OCI-LY3 (cell line): ENCODE measurements at regions not wholly inside any gene's neighbourhood (a gene's known extent, or its start where the extent isn't known, plus 50 kb on each side); places are given as distances from the start of the nearest gene placed in this dataset.

ENCODE experiments used
- H2AFZ ChIP-seq: fragments of 200-600, 300-600 bp; shearing (Covaris generic); 2 replicates; pipeline ENCODE4 v1.6.0; 2014; ENCODE audit warnings: antibody characterized with exemption, low read depth, low read length
- H3K27ac ChIP-seq: fragments of 200-600, 300-600 bp; sonication (generic); 2 replicates; pipeline ENCODE4 v1.5.1; 2014; ENCODE audit warnings: mild to moderate bottlenecking, low read length, moderate library complexity, mixed read lengths
- H3K27me3 ChIP-seq: fragments of 200-600, 300-600 bp; sonication (generic); 2 replicates; pipeline ENCODE4 v1.6.1; 2014; ENCODE audit warnings: low read depth, low read length, mixed read lengths
- H3K36me3 ChIP-seq: fragments of 200-600, 300-600 bp; sonication (generic); replicated peaks from 2 replicates; pipeline ENCODE3; 2014; ENCODE audit warnings: low read depth, low read length, mixed read lengths
- H3K4me1 ChIP-seq: fragments of 300-600, 200-600 bp; sonication (generic); 2 replicates; pipeline ENCODE4 v1.6.1; 2014; ENCODE audit warnings: low read length, mixed read lengths
- H3K4me2 ChIP-seq: fragments of 200-600, 300-600 bp; sonication (generic); 2 replicates; pipeline ENCODE4 v1.6.1; 2014; ENCODE audit warnings: low read length, mixed read lengths
- H3K4me3 ChIP-seq: fragments of 300-600, 200-600 bp; sonication (generic); 2 replicates; pipeline ENCODE4 v1.5.1; 2014; ENCODE audit warnings: antibody characterized with exemption, mild to moderate bottlenecking, low read length, moderate library complexity
- H3K79me2 ChIP-seq: fragments of 300-600, 200-600 bp; shearing (Covaris generic); 2 replicates; pipeline ENCODE4 v1.6.1; 2014; ENCODE audit warnings: mild to moderate bottlenecking, low read length, mixed read lengths
- H3K9ac ChIP-seq: fragments of 300-600, 200-600 bp; shearing (Covaris generic); 2 replicates; pipeline ENCODE4 v1.6.0; 2014; ENCODE audit warnings: mild to moderate bottlenecking, low read length, moderate library complexity
- H3K9me3 ChIP-seq: fragments of 200-600, 300-600 bp; shearing (Covaris generic); 2 replicates; pipeline ENCODE4 v1.6.1; 2014; ENCODE audit warnings: low read length, mixed read lengths; ENCODE audit not compliant: insufficient read depth
- H4K20me1 ChIP-seq: fragments of 200-600, 300-600 bp; sonication (generic); 2 replicates; pipeline ENCODE4 v1.6.1; 2016; ENCODE audit warnings: low read length, mixed read lengths; ENCODE audit not compliant: insufficient read depth
- EZH2phosphoT487 ChIP-seq: fragments of 200-600 bp; shearing (Covaris generic); IDR thresholded peaks from 2 replicates; pipeline ENCODE4 v1.6.1; 2018; ENCODE audit warnings: antibody characterized with exemption, mixed run types, low read depth
- TF ChIP-seq, protein P1 (sequence below): fragments of 200-600, 300-600 bp; sonication (generic); IDR thresholded peaks from 2 replicates; pipeline ENCODE4 v1.5.1; 2014; ENCODE audit warnings: antibody characterized with exemption, low read length, low read depth

DNA sequence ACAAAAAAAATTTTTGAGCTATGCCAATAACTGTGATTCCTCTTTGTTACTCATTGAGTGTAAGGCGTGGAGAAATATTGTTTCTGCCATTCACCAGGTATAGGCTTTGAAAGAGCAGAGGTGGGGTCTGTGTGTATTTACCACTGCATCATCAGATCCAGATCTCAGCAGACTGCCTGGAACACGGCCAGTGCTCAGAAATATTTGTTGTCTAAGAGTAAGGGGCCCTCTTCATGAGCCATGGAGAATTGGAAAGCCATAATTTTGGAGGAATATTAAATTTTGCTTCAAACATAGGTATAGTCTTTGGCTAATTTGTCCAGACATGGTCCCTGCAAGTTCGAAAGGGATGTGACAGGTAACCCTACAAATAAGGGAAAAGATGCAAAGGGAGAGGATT, 231.3 kb upstream of the IRF2BP2 start:
- TF ChIP-seq EZH2phosphoT487, result no peak
- TF ChIP-seq, protein P1, sequence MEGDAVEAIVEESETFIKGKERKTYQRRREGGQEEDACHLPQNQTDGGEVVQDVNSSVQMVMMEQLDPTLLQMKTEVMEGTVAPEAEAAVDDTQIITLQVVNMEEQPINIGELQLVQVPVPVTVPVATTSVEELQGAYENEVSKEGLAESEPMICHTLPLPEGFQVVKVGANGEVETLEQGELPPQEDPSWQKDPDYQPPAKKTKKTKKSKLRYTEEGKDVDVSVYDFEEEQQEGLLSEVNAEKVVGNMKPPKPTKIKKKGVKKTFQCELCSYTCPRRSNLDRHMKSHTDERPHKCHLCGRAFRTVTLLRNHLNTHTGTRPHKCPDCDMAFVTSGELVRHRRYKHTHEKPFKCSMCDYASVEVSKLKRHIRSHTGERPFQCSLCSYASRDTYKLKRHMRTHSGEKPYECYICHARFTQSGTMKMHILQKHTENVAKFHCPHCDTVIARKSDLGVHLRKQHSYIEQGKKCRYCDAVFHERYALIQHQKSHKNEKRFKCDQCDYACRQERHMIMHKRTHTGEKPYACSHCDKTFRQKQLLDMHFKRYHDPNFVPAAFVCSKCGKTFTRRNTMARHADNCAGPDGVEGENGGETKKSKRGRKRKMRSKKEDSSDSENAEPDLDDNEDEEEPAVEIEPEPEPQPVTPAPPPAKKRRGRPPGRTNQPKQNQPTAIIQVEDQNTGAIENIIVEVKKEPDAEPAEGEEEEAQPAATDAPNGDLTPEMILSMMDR, result no peak
- H3K4me2 ChIP-seq, result peak overlapping the region; percentile 69

DNA sequence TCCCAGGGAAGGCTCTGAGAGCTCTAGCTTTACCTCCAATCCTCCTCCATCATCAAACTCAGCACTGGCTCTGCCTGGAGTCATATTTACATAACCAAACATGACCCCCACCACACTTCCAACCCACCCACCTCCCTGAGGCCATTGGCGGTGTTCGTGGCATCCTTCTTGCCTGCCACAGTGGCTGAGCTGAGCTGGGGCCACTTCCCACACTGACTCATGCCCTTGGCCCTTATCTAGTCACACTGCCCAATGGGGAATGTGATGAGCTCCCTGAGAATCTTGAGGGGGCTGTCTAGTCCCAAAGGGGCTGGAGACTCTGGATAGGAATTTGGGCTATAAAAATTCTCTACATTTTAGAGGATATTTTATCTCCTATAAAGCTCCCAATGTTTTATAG, 230.9 kb upstream of the IRF2BP2 start:
- Histone ChIP-seq H3K4me2 (no peak overlapping the region), H3K4me3 (no peak overlapping the region), H3K27me3 (0 out of 2 replicates have a peak, but pooled peaks cover 5% of the 10 kb centered on the region), H3K9me3 (no peaks in the 10 kb centered on the region), H3K9ac (no peak overlapping the region), H2AFZ (no peak overlapping the region), H3K79me2 (no peaks in the 10 kb centered on the region), H3K27ac (no peak overlapping the region), H3K36me3 (no peaks in the 10 kb centered on the region), H3K4me1 (peaks cover 73% of the 10 kb centered on the region), H4K20me1 (no peaks in the 10 kb centered on the region)
- TF ChIP-seq EZH2phosphoT487, result no peak
- TF ChIP-seq, protein P1, result no peak

More for the DNA sequence above, 231.3 kb upstream of the IRF2BP2 start:
- Histone ChIP-seq H3K9me3 (no peaks in the 10 kb centered on the region), H3K36me3 (no peaks in the 10 kb centered on the region), H3K9ac (peak overlapping the region; percentile 67; the same call in 1 of the 2 replicates), H3K27ac (peak overlapping the region; percentile 83), H3K4me1 (peaks cover 70% of the 10 kb centered on the region), H2AFZ (no peak overlapping the region), H3K27me3 (0 out of 2 replicates have a peak, but pooled peaks cover under 1% of the 10 kb centered on the region), H3K4me3 (no peak overlapping the region), H4K20me1 (no peaks in the 10 kb centered on the region), H3K79me2 (no peaks in the 10 kb centered on the region)

DNA sequence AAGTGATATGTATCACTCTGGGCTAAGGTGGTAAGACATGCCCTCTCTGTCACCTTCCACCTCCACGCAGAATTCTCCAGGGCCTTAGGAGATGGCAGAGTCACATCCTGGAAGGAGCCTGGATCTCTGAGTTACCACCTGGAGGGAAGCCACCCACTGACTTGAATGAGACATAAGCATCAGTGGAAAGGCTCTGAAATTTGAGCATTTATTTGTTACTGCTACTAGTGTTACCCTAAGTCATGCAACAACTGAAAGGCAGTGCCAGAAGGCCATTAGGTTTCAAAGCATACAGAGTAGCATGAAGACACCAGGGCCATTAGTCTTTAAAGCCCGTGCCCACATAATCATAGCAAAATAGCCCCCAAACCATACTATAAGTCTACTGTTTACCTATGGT, 230.3 kb upstream of the IRF2BP2 start:
- no peaks in the 10 kb centered on the region for H4K20me1 ChIP-seq
- no peaks in the 10 kb centered on the region for H3K79me2 ChIP-seq
- H3K4me1 ChIP-seq, result peaks cover 69% of the 10 kb centered on the region
- peaks cover 11% of the 10 kb centered on the region; the same call in 1 of the 2 replicates for H3K27me3 ChIP-seq
- no peak overlapping the region for H3K27ac ChIP-seq
- no peaks in the 10 kb centered on the region for H3K36me3 ChIP-seq
- no peaks in the 10 kb centered on the region for H3K9me3 ChIP-seq
- no peak for TF ChIP-seq EZH2phosphoT487
- TF ChIP-seq, protein P1, result no peak
- H3K4me3 ChIP-seq, result no peak overlapping the region
- no peak overlapping the region for H2AFZ ChIP-seq
- H3K9ac ChIP-seq, result no peak overlapping the region
- no peak overlapping the region for H3K4me2 ChIP-seq

DNA sequence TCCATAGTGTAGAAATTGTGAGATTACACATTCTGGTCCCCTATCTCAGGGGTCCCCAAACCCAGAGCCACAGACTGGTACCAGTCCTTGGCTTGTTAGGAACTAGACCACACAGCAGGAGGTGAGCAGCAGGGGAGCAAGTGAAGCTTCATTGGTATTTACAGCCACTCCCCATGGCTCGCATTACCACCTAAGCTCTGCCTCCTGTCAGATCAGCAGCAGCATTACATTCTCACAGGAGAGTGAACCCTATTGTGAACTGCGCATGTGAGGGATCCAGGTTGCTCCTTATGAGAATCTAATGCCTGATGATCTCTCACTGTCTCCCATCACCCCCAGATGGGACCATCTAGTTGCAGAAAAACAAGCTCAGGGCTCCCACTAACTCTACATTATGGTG, 229.7 kb upstream of the IRF2BP2 start:
- TF ChIP-seq, protein P1, result no peak
- no peak for TF ChIP-seq EZH2phosphoT487
- Histone ChIP-seq H4K20me1 (no peaks in the 10 kb centered on the region), H3K9me3 (no peaks in the 10 kb centered on the region), H3K27me3 (peaks cover 14% of the 10 kb centered on the region; the same call in 1 of the 2 replicates), H3K79me2 (no peaks in the 10 kb centered on the region), H3K27ac (no peak overlapping the region), H3K9ac (no peak overlapping the region), H3K4me1 (peaks cover 63% of the 10 kb centered on the region), H3K36me3 (no peaks in the 10 kb centered on the region), H3K4me2 (no peak overlapping the region), H2AFZ (no peak overlapping the region), H3K4me3 (no peak overlapping the region)
